H1 (cell line): ENCODE measurements at regions not wholly inside any gene's neighbourhood (a gene's known extent, or its start where the extent isn't known, plus 50 kb on each side); places are given as distances from the start of the nearest gene placed in this dataset.

Experiments used
- CHD7 ChIP-seq: fragments of 300-600 bp; sonication (generic); IDR thresholded peaks from 2 replicates; pipeline ENCODE4 v1.7.1; 2012; ENCODE audit warnings: low read length, moderate library complexity, mild to moderate bottlenecking, inconsistent platforms; ENCODE audit not compliant: insufficient replicate concordance
- GABPA ChIP-seq: IDR thresholded peaks from 2 replicates; pipeline ENCODE4 v1.6.1; 2011; ENCODE audit warnings: mild to moderate bottlenecking, low read length, moderate library complexity, borderline replicate concordance; ENCODE audit not compliant: insufficient read depth
- JUND ChIP-seq: IDR thresholded peaks from 2 replicates; pipeline ENCODE4 v1.6.1; 2011; ENCODE audit warnings: mild to moderate bottlenecking, improper control_type of control experiment, low read length
- NANOG ChIP-seq: IDR thresholded peaks from 2 replicates; pipeline ENCODE4 v1.6.1; 2011; ENCODE audit warnings: low read length, low read depth, mild to moderate bottlenecking, inconsistent platforms; ENCODE audit not compliant: insufficient read depth, poor library complexity, severe bottlenecking
- NRF1 ChIP-seq: IDR thresholded peaks from 2 replicates; pipeline ENCODE4 v1.6.1; 2011; ENCODE audit warnings: mild to moderate bottlenecking, low read depth, low read length, improper control_type of control experiment
- PHF8 ChIP-seq: fragments of 200-600 bp; sonication (generic); conservative IDR thresholded peaks from 2 replicates; pipeline ENCODE4 v1.7.1; 2012; ENCODE audit warnings: low read depth, mild to moderate bottlenecking, inconsistent platforms, low read length, moderate library complexity
- SRF ChIP-seq: IDR thresholded peaks from 2 replicates; pipeline ENCODE4 v1.6.1; 2011; ENCODE audit warnings: mild to moderate bottlenecking, low read depth, low read length, moderate library complexity
- TEAD4 ChIP-seq: IDR thresholded peaks from 2 replicates; pipeline ENCODE4 v1.6.1; 2012; ENCODE audit warnings: low read depth, low read length, inconsistent platforms, mixed read lengths

DNA sequence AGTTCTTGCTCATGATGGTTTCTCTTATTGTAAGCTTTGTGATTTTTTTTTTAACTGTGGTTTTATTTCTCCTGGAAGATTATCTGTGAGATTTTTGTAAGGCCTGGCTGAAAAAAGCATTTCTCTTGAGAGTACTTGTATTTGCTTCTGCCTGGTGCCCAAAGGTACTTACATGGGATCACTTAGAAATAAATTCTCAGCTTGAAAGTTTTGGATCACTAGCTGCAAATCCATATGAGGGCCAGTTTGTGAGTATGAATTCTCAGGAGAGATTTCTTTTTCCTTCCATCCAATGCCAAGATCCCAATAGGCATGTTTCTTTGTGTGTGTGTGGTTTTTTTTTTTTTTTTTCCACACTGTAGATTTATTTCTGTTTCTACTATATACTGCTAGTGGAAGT lies 1884.7 kb upstream of the PCDH7 start (continued):
- no peak for TF ChIP-seq CHD7
- no peak for TF ChIP-seq TEAD4
- TF ChIP-seq PHF8, result no peak
- no peak for TF ChIP-seq NANOG
- TF ChIP-seq JUND, result no peak
- TF ChIP-seq GABPA, result no peak
- no peak for TF ChIP-seq SRF
- TF ChIP-seq NRF1, result no peak
